Mucosa of descending colon (tissue), 3 donors: ENCODE measurements at regions not wholly inside any gene's neighbourhood (a gene's known extent, or its start where the extent isn't known, plus 50 kb on each side); places are given as distances from the start of the nearest gene placed in this dataset.

Source experiments
- ATAC-seq: fragments of 200-7000 bp; cut with Tn5 transposase; one replicate; pipeline ENCODE4 v1.9.1; 2020; ENCODE audit warnings: mild to moderate bottlenecking, moderate library complexity
- DNase-seq, 3 donors: peaks; one replicate each; pipeline ENCODE4 v3.0.0-alpha.2; 2020
- H3K36me3 ChIP-seq: fragments of 200-600 bp; one replicate; pipeline ENCODE4 v1.8.0; 2021; ENCODE audit warnings: low read depth, mild to moderate bottlenecking
- H3K4me1 ChIP-seq: fragments of 200-600 bp; one replicate; pipeline ENCODE4 v1.8.0; 2021; ENCODE audit warnings: low read depth, mild to moderate bottlenecking
- H3K4me3 ChIP-seq: fragments of 200-600 bp; one replicate; pipeline ENCODE4 v1.8.0; 2021; ENCODE audit warnings: mild to moderate bottlenecking
- H3K9me3 ChIP-seq: fragments of 200-600 bp; one replicate; pipeline ENCODE4 v1.8.0; 2021; ENCODE audit warnings: mild to moderate bottlenecking
- CTCF ChIP-seq: fragments of 200-600 bp; IDR thresholded peaks from one replicate; pipeline ENCODE4 v1.8.0; 2022; ENCODE audit warnings: antibody characterized with exemption, mild to moderate bottlenecking
- intact Hi-C, 2 donors: fragments of 100-400 bp; cut with DNase I in 1 of 2; cut with micrococcal nuclease in 1 of 2; formaldehyde crosslinking; loops; one replicate each; pipeline versions ENCODE4 v1.11.0 to v1.11.1; 2022; cut with DNase I, micrococcal nuclease
- donor health status: DM: no; HTN: no; CAD: no; lungs with moderate emphysema.
- donor health status: DM: no; HTN: no; CAD: no.
- donor health status: DM: no; HTN: yes; CAD: no.

GRCh38 chr10:3592424-3592823 is 192.6 kb downstream of the KLF6 start:
- DNase-seq (no peak), ATAC-seq (no peak)
- Histone ChIP-seq H3K4me3 (no peak overlapping the region), H3K4me1 (no peaks in the 10 kb centered on the region), H3K36me3 (no peaks in the 10 kb centered on the region), H3K9me3 (no peaks in the 10 kb centered on the region)
- intact Hi-C loops, result no loop called here
- TF ChIP-seq CTCF, result no peak

- intact Hi-C loops, result no loop called here
- no peaks in the 10 kb centered on the region for H3K36me3 ChIP-seq
- DNase-seq (no peak), ATAC-seq (no peak)
- H3K9me3 ChIP-seq, result no peaks in the 10 kb centered on the region
- no peak for TF ChIP-seq CTCF
- no peaks in the 10 kb centered on the region for H3K4me1 ChIP-seq
- H3K4me3 ChIP-seq, result no peak overlapping the region
These were observed 196.2 kb downstream of the KLF6 start for GRCh38 chr10:3588816-3589215.

GRCh38 chr10:3588346-3588745 is 196.7 kb downstream of the KLF6 start:
- TF ChIP-seq CTCF, result no peak
- no peaks in the 10 kb centered on the region for H3K36me3 ChIP-seq
- no peaks in the 10 kb centered on the region for H3K9me3 ChIP-seq
- H3K4me1 ChIP-seq, result no peaks in the 10 kb centered on the region
- DNase-seq, result no peak
- no peak for ATAC-seq
- intact Hi-C loops, result no loop called here
- H3K4me3 ChIP-seq, result no peak overlapping the region

GRCh38 chr10:3584926-3585784 is 199.9 kb downstream of the KLF6 start:
- Histone ChIP-seq H3K4me1 (no peaks in the 10 kb centered on the region), H3K4me3 (no peak overlapping the region), H3K9me3 (no peaks in the 10 kb centered on the region), H3K36me3 (no peaks in the 10 kb centered on the region)
- intact Hi-C loops, result no loop called here
- ATAC-seq (no peak), DNase-seq (no peak)
- TF ChIP-seq CTCF, result no peak

- intact Hi-C loops, result no loop called here
- TF ChIP-seq CTCF, result no peak
- Histone ChIP-seq H3K4me1 (no peaks in the 10 kb centered on the region), H3K4me3 (no peak overlapping the region), H3K9me3 (no peaks in the 10 kb centered on the region), H3K36me3 (no peaks in the 10 kb centered on the region)
- ATAC-seq, result no peak
- no peak for DNase-seq
These were observed 204.4 kb downstream of the KLF6 start for GRCh38 chr10:3580565-3580964.
